ENCODE measurements at regions not wholly inside any gene's neighbourhood (a gene's known extent, or its start where the extent isn't known, plus 50 kb on each side); places are given as distances from the start of the nearest gene placed in this dataset.

DNA sequence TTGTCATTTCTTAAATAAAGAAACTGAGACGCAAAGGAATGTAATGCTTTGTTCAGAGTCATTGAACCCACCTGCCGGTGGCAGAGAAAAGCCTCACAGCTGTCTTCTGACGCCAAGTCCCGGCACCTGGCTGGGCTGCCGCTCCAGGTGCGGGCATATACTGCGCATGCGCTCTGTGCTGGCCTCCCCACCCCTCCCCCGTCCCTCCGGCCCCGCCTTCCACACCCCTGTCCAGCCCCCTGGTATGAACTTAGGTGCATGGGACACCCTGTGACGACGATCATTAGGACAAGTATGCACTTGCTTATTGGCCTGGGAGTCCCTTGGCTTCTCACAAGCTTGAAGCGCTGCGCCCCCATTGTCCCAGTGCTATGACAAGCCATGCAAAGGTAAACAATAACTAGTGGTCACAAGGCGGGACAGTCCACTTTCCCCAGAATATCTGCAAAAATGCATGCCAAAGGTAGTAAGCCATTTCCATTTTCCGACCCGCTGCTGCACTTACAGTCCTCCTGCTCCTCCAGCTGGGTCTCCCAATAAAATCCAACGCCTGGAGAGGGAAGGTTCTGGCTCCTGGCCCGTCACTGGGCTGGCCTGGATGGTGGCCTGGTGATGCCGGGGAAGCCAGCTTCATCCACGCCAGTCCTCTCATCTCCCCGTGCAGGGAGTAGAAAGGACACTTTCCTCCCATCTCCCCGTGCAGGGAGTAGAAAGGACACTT, 100.4 kb downstream of the PSMG1 start:
- Histone ChIP-seq H4K20me1 (ENCODE audit: insufficient read depth, low read length) (no peaks in the 10 kb centered on the region), H3K27ac (ENCODE audit: low read depth, low read length) (no peak overlapping the region), H3K27me3 (ENCODE audit: insufficient read depth, low read length) (peaks cover 46% of the 10 kb centered on the region), H2AFZ (ENCODE audit: low read length) (no peak overlapping the region), H3K4me3 (ENCODE audit: insufficient read depth, low read length) (no peak overlapping the region), H3K9me3 (ENCODE audit: low read depth, low read length) (no peaks in the 10 kb centered on the region), H3K36me3 (ENCODE audit: insufficient read depth, low read length) (no peaks in the 10 kb centered on the region), H3K4me1 (ENCODE audit: insufficient read depth, low read length) (peaks cover 5% of the 10 kb centered on the region), H3K4me2 (ENCODE audit: insufficient read depth, low read length) (no peak overlapping the region), H3K79me2 (ENCODE audit: insufficient read depth, low read length) (no peaks in the 10 kb centered on the region)
- DNase-seq (ENCODE audit: insufficient read length, low spot score, missing footprints), result no peak
- TF ChIP-seq CTCF (IDR thresholded peaks at IDR 0.05; ENCODE audit: extremely low read depth, low read depth, low read length), result no peak

DNA sequence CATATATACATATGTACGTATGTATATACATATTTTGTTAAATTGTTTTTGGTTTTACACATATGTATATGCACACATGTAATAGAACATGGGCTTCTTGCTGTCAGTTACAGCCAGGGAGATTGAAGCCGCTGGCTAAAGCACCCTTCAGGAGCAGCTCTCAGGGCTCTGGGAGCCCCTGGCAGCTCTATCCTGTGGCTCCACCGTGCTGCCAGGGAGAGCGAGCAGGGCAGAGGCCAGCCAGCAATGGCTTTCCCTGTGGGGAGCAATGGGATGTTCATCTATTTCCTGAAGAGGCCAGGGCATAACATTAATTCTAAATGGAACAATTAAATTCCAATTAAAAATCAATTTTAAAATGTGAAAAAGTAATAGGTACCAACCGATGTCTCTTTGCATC, 102.9 kb downstream of the PSMG1 start:
- Histone ChIP-seq H3K4me2 (ENCODE audit: insufficient read depth, low read length) (no peak overlapping the region), H4K20me1 (ENCODE audit: insufficient read depth, low read length) (no peaks in the 10 kb centered on the region), H3K79me2 (ENCODE audit: insufficient read depth, low read length) (no peaks in the 10 kb centered on the region), H3K36me3 (ENCODE audit: insufficient read depth, low read length) (no peaks in the 10 kb centered on the region), H3K27ac (ENCODE audit: low read depth, low read length) (no peak overlapping the region), H3K27me3 (ENCODE audit: insufficient read depth, low read length) (peaks cover 41% of the 10 kb centered on the region), H2AFZ (ENCODE audit: low read length) (no peak overlapping the region), H3K9me3 (ENCODE audit: low read depth, low read length) (no peaks in the 10 kb centered on the region), H3K4me3 (ENCODE audit: insufficient read depth, low read length) (no peak overlapping the region), H3K4me1 (ENCODE audit: insufficient read depth, low read length) (no peaks in the 10 kb centered on the region)
- no peak for DNase-seq (ENCODE audit: insufficient read length, low spot score, missing footprints)
- TF ChIP-seq CTCF (IDR thresholded peaks at IDR 0.05; ENCODE audit: extremely low read depth, low read depth, low read length), result no peak

DNA sequence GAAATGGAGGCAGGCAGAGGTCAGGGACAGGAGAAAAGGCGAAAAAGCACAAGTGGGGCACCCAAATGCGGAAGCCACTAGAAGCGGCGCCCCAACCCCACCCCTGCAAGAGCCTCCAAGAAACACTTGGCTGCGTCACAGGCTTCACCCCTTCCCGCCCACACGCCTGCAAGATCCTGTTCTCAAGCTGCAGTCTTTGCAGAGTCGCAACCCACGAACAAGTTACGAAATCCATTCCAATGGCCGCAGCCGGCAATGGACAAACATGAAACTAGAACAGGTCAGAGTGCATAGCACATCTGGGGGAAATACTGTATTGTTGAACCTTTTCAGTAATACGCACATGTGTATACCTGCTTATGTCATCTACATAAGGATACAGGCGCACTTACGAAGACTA, 103.6 kb downstream of the PSMG1 start:
- H3K4me3 ChIP-seq (ENCODE audit: insufficient read depth, low read length), result no peak overlapping the region
- no peak overlapping the region for H3K4me2 ChIP-seq (ENCODE audit: insufficient read depth, low read length)
- no peaks in the 10 kb centered on the region for H3K79me2 ChIP-seq (ENCODE audit: insufficient read depth, low read length)
- no peak overlapping the region for H3K27ac ChIP-seq (ENCODE audit: low read depth, low read length)
- peaks cover 35% of the 10 kb centered on the region for H3K27me3 ChIP-seq (ENCODE audit: insufficient read depth, low read length)
- no peak for DNase-seq (ENCODE audit: insufficient read length, low spot score, missing footprints)
- no peaks in the 10 kb centered on the region for H3K36me3 ChIP-seq (ENCODE audit: insufficient read depth, low read length)
- no peak overlapping the region for H2AFZ ChIP-seq (ENCODE audit: low read length)
- H4K20me1 ChIP-seq (ENCODE audit: insufficient read depth, low read length), result no peaks in the 10 kb centered on the region
- H3K4me1 ChIP-seq (ENCODE audit: insufficient read depth, low read length), result no peaks in the 10 kb centered on the region
- TF ChIP-seq CTCF (IDR thresholded peaks at IDR 0.05; ENCODE audit: extremely low read depth, low read depth, low read length), result no peak
- peaks cover 1% of the 10 kb centered on the region for H3K9me3 ChIP-seq (ENCODE audit: low read depth, low read length)

DNA sequence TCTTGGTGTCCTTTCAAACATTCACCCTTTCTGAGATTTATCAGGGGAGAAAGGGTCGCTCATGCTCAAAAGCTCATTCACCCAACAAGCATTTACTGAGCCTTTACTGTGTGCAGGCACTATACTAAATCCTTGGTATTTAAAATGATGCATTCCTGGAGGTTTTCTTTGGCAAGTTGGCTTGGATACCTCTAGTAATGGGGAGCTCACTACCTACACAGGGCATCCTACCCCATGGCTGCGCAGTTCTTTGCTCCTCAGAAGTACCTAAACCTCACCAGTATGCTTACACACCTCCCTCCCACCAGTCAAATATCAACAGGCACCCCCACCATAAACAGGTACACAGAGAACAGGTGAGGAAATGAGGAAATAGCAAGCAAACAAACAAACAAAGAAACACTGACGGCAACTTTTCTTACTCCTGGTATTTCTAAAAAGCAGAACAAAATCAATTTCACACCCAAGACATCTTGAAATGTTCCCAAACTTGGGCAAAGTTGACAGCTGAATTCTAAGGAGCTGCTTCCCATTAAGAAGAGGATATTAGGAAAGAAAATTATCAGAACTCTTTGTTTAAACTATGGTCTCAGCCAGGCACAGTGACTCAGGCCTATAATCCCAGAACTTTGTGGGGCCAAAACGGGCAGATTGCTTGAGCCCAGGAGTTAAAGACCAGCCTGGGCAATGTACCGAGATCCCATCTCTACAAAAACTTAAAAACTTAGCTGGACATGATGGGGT, 104.8 kb downstream of the PSMG1 start:
- TF ChIP-seq CTCF (IDR thresholded peaks at IDR 0.05; ENCODE audit: extremely low read depth, low read depth, low read length), result no peak
- Histone ChIP-seq H3K4me2 (ENCODE audit: insufficient read depth, low read length) (no peak overlapping the region), H3K27me3 (ENCODE audit: insufficient read depth, low read length) (peaks cover 32% of the 10 kb centered on the region), H2AFZ (ENCODE audit: low read length) (no peak overlapping the region), H3K36me3 (ENCODE audit: insufficient read depth, low read length) (no peaks in the 10 kb centered on the region), H3K4me1 (ENCODE audit: insufficient read depth, low read length) (no peaks in the 10 kb centered on the region), H3K27ac (ENCODE audit: low read depth, low read length) (no peak overlapping the region), H4K20me1 (ENCODE audit: insufficient read depth, low read length) (no peaks in the 10 kb centered on the region), H3K79me2 (ENCODE audit: insufficient read depth, low read length) (no peaks in the 10 kb centered on the region), H3K4me3 (ENCODE audit: insufficient read depth, low read length) (no peak overlapping the region), H3K9me3 (ENCODE audit: low read depth, low read length) (peaks cover 1% of the 10 kb centered on the region)
- DNase-seq (ENCODE audit: insufficient read length, low spot score, missing footprints), result no peak
